Renal pelvis (tissue), 1 donor: ENCODE measurements at regions not wholly inside any gene's neighbourhood (a gene's known extent, or its start where the extent isn't known, plus 50 kb on each side); places are given as distances from the start of the nearest gene placed in this dataset.

Source experiments
- DNase-seq: peaks from one replicate; pipeline ENCODE4 v3.0.0-alpha.2; 2013

- no peak for DNase-seq
Measured at GRCh38 chr11:10358696-10359095, 53.8 kb downstream of the ADM start.

GRCh38 chr11:10359171-10359570 lies 54.3 kb downstream of the ADM start:
- DNase-seq: no peak

- no peak for DNase-seq
Measured at GRCh38 chr11:10360835-10361234, 56.0 kb downstream of the ADM start.

GRCh38 chr11:10365045-10365444 lies 60.2 kb downstream of the ADM start:
- no peak for DNase-seq

- DNase-seq: peak; percentile 78
Measured at GRCh38 chr11:10366568-10367331, 61.9 kb downstream of the ADM start.

- no peak for DNase-seq
Measured at GRCh38 chr11:10371926-10372641, 67.2 kb downstream of the ADM start.

- DNase-seq: no peak
Measured at GRCh38 chr11:10373340-10373739, 68.5 kb downstream of the ADM start.

- DNase-seq: no peak
Measured at GRCh38 chr11:10373929-10374328, 69.1 kb downstream of the ADM start.

GRCh38 chr11:10374386-10374785 lies 69.5 kb downstream of the ADM start:
- DNase-seq: no peak

- DNase-seq: no peak
Measured at GRCh38 chr11:10375280-10375971, 70.6 kb downstream of the ADM start.

GRCh38 chr11:10376061-10376460 lies 71.2 kb downstream of the ADM start:
- no peak for DNase-seq

- DNase-seq: no peak
Measured at GRCh38 chr11:10377183-10377582, 72.3 kb downstream of the ADM start.

- no peak for DNase-seq
Measured at GRCh38 chr11:10378362-10378761, 73.5 kb downstream of the ADM start.

- DNase-seq: peak; percentile 27
Measured at GRCh38 chr11:10379022-10379421, 74.1 kb downstream of the ADM start.

GRCh38 chr11:10379426-10379825 lies 74.6 kb downstream of the ADM start:
- no peak for DNase-seq

- DNase-seq: no peak
Measured at GRCh38 chr11:10379871-10380568, 75.0 kb upstream of the AMPD3 start.

GRCh38 chr11:10380921-10381320 lies 74.1 kb upstream of the AMPD3 start:
- DNase-seq: no peak

GRCh38 chr11:10381736-10382135 lies 73.3 kb upstream of the AMPD3 start:
- DNase-seq: no peak

- no peak for DNase-seq
Measured at GRCh38 chr11:10382518-10382917, 72.5 kb upstream of the AMPD3 start.

- DNase-seq: no peak
Measured at GRCh38 chr11:10385696-10386095, 69.4 kb upstream of the AMPD3 start.

- no peak for DNase-seq
Measured at GRCh38 chr11:10386361-10386760, 68.7 kb upstream of the AMPD3 start.

GRCh38 chr11:10386861-10387205 lies 68.2 kb upstream of the AMPD3 start:
- no peak for DNase-seq
